ENCODE measurements at regions not wholly inside any gene's neighbourhood (a gene's known extent, or its start where the extent isn't known, plus 50 kb on each side); places are given as distances from the start of the nearest gene placed in this dataset.

- TF ChIP-seq EP300 (IDR thresholded peaks at IDR 0.05) (no peak), CTCF (IDR thresholded peaks at IDR 0.05) (no peak), POLR2AphosphoS5 (IDR thresholded peaks at IDR 0.05) (no peak), POLR2A (IDR thresholded peaks at IDR 0.05) (no peak)
Measured at GRCh38 chr2:104476075-104476474, 377.8 kb upstream of the POU3F3 start.
